ENCODE measurements at regions not wholly inside any gene's neighbourhood (a gene's known extent, or its start where the extent isn't known, plus 50 kb on each side); places are given as distances from the start of the nearest gene placed in this dataset.

- no peaks in the 10 kb centered on the region for H3K4me1 ChIP-seq
- no peak for TF ChIP-seq EP300 (IDR thresholded peaks at IDR 0.05)
- TF ChIP-seq POLR2A (IDR thresholded peaks at IDR 0.05; ENCODE audit: low read depth): no peak
- TF ChIP-seq POLR2AphosphoS5 (IDR thresholded peaks at IDR 0.05): no peak
- no peak for TF ChIP-seq CTCF (IDR thresholded peaks at IDR 0.05)
- H3K4me3 ChIP-seq: no peak overlapping the region
- no peak overlapping the region for H3K27ac ChIP-seq (replicated peaks in 1 of 4)
- no peaks in the 10 kb centered on the region for H3K36me3 ChIP-seq
- DNase-seq (ENCODE audit: extremely low spot score): no peak
- no peaks in the 10 kb centered on the region for H3K9me3 ChIP-seq
- no peaks in the 10 kb centered on the region for H3K27me3 ChIP-seq
- intact Hi-C loops (cut with DNase I): no loop called here
- 86% methylated on average over 1 of the region's 1 CpG for WGBS
These were observed 81.2 kb downstream of the ZNF621 start for GRCh38 chr3:40605960-40606359.

GRCh38 chr3:40608091-40608490 is 83.3 kb downstream of the ZNF621 start:
- no peak for DNase-seq (ENCODE audit: extremely low spot score)
- intact Hi-C loops (cut with DNase I): no loop called here
- no peak overlapping the region for H3K4me3 ChIP-seq
- no peaks in the 10 kb centered on the region for H3K9me3 ChIP-seq
- no peaks in the 10 kb centered on the region for H3K4me1 ChIP-seq
- H3K27ac ChIP-seq (replicated peaks in 1 of 4): no peak overlapping the region
- H3K36me3 ChIP-seq: no peaks in the 10 kb centered on the region
- WGBS: 63% methylated on average over 2 of the region's 2 CpGs
- H3K27me3 ChIP-seq: no peaks in the 10 kb centered on the region
- TF ChIP-seq POLR2A (IDR thresholded peaks at IDR 0.05; ENCODE audit: low read depth): no peak
- TF ChIP-seq EP300 (IDR thresholded peaks at IDR 0.05): no peak
- no peak for TF ChIP-seq CTCF (IDR thresholded peaks at IDR 0.05)
- no peak for TF ChIP-seq POLR2AphosphoS5 (IDR thresholded peaks at IDR 0.05)

- TF ChIP-seq POLR2AphosphoS5 (IDR thresholded peaks at IDR 0.05): no peak
- no peak for TF ChIP-seq CTCF (IDR thresholded peaks at IDR 0.05)
- no peak for TF ChIP-seq POLR2A (IDR thresholded peaks at IDR 0.05; ENCODE audit: low read depth)
- TF ChIP-seq EP300 (IDR thresholded peaks at IDR 0.05): no peak
These were observed 88.5 kb downstream of the ZNF621 start for GRCh38 chr3:40613306-40613705.

GRCh38 chr3:40615110-40615915 is 90.6 kb downstream of the ZNF621 start:
- no peaks in the 10 kb centered on the region for H3K9me3 ChIP-seq
- no peak for TF ChIP-seq POLR2A (IDR thresholded peaks at IDR 0.05; ENCODE audit: low read depth)
- no peak for TF ChIP-seq EP300 (IDR thresholded peaks at IDR 0.05)
- no peak for TF ChIP-seq POLR2AphosphoS5 (IDR thresholded peaks at IDR 0.05)
- no peak for TF ChIP-seq CTCF (IDR thresholded peaks at IDR 0.05)
- H3K27ac ChIP-seq (replicated peaks in 1 of 4): no peak overlapping the region
- 22% methylated on average over 33 of the region's 33 CpGs for WGBS
- DNase-seq (ENCODE audit: extremely low spot score): peak; percentile 86
- H3K4me3 ChIP-seq: peak overlapping the region; percentile 28 to 39 (median 36)
- H3K4me1 ChIP-seq: peaks cover 6 to 15% (median 8%) of the 10 kb centered on the region in 4 donors
- H3K27me3 ChIP-seq: peaks cover 0 to 6% (median 3%) of the 10 kb centered on the region in 4 donors
- intact Hi-C loops (cut with DNase I): no loop called here
- no peaks in the 10 kb centered on the region for H3K36me3 ChIP-seq

More at GRCh38 chr3:40613306-40613705, 88.5 kb downstream of the ZNF621 start:
- WGBS: 94% methylated on average over 5 of the region's 5 CpGs
- intact Hi-C loops (cut with DNase I): no loop called here
- no peak overlapping the region for H3K27ac ChIP-seq (replicated peaks in 1 of 4)
- DNase-seq (ENCODE audit: extremely low spot score): peak; percentile 78
- peaks cover 0 to 6% (median 3%) of the 10 kb centered on the region in 4 donors for H3K27me3 ChIP-seq
- H3K4me1 ChIP-seq: peaks cover 6 to 15% (median 8%) of the 10 kb centered on the region in 4 donors
- no peaks in the 10 kb centered on the region for H3K36me3 ChIP-seq
- no peak overlapping the region for H3K4me3 ChIP-seq
- no peaks in the 10 kb centered on the region for H3K9me3 ChIP-seq
